ENCODE measurements at regions not wholly inside any gene's neighbourhood (a gene's known extent, or its start where the extent isn't known, plus 50 kb on each side); places are given as distances from the start of the nearest gene placed in this dataset.

DNA sequence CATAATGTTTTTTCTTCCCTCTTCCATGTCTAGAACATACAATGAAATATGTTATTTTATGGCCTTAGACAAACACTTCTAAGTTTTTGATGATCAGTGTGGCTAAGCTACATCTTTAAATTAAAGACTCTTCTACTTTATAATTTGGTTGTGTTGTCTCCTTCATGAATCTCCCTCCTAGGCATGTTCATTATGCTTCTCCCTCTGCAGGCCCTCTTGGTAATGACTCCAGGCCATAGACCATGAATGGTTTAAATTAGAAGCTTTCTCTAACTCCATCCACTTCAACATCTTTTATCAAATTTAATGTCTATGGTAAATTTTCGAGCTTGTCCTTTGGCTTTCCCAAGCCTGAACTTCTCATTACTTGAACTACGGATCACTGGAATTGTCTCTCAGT, 342.7 kb upstream of the ADAMTS16 start:
- no peak overlapping the region for H3K27ac ChIP-seq (ENCODE audit: insufficient read depth, low read depth, low read length)
- H3K36me3 ChIP-seq (ENCODE audit: control insufficient read depth in 2 of 2, extremely low read depth in 1 of 2, insufficient read depth in 2 of 2, low read length in 2 of 2): no peaks in the 10 kb centered on the region
- FAIRE-seq: no peak
- H4K20me1 ChIP-seq (replicated peaks; ENCODE audit: control insufficient read depth, extremely low read depth, insufficient read depth, low read length): no peaks in the 10 kb centered on the region
- H3K9me1 ChIP-seq (replicated peaks; ENCODE audit: control insufficient read depth, extremely low read depth, insufficient read depth, low read length): no peaks in the 10 kb centered on the region
- no peak for TF ChIP-seq GATA2 (IDR thresholded peaks at IDR 0.05; ENCODE audit: insufficient read depth, insufficient read length, low read depth, low read length)
- TF ChIP-seq POLR2A (IDR thresholded peaks at IDR 0.05; ENCODE audit: low read depth, low read length): no peak
- no peak for TF ChIP-seq MYC (IDR thresholded peaks at IDR 0.05; ENCODE audit: low read depth, low read length)
- TF ChIP-seq, protein P1, sequence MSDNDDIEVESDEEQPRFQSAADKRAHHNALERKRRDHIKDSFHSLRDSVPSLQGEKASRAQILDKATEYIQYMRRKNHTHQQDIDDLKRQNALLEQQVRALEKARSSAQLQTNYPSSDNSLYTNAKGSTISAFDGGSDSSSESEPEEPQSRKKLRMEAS (IDR thresholded peaks at IDR 0.05; ENCODE audit: insufficient read depth, insufficient read length): no peak
- BruUV-seq (replicated peaks): no TSS peak
- H3K27me3 ChIP-seq (ENCODE audit: control insufficient read depth in 2 of 2, insufficient read depth in 2 of 2, low read length in 2 of 2): no peaks in the 10 kb centered on the region
- peaks cover 5% of the 10 kb centered on the region for H3K9me3 ChIP-seq (replicated peaks; ENCODE audit: control insufficient read depth, insufficient read depth, low read length)
- H2AFZ ChIP-seq (ENCODE audit: low read depth, low read length): no peak overlapping the region
- ChIA-PET CTCF (no interaction called here), POLR2A (no interaction called here)
- intact Hi-C loops (cut with micrococcal nuclease): no loop called here
- dilution Hi-C loops (cut with MboI; ENCODE audit: extremely low pct_ligation_motif_present, low sequenced_read_pairs): no loop called here
- no peak overlapping the region for H3K9ac ChIP-seq (replicated peaks; ENCODE audit: extremely low read depth, insufficient read depth, low read length)
- no peak for DNase-seq (ENCODE audit: low read depth, low spot score)
- H3K4me1 ChIP-seq (ENCODE audit: control insufficient read depth, extremely low read depth, insufficient read depth, low read length): no peaks in the 10 kb centered on the region
- no peaks in the 10 kb centered on the region for H3K79me2 ChIP-seq (ENCODE audit: control insufficient read depth, insufficient read depth, low read length)
- no peak overlapping the region for H3K4me2 ChIP-seq (ENCODE audit: insufficient read depth, low read length)
- H3K4me3 ChIP-seq (replicated peaks in 1 of 3; ENCODE audit: insufficient read depth in 1 of 3, low read depth in 1 of 3, low read length in 3 of 3): no peak overlapping the region

DNA sequence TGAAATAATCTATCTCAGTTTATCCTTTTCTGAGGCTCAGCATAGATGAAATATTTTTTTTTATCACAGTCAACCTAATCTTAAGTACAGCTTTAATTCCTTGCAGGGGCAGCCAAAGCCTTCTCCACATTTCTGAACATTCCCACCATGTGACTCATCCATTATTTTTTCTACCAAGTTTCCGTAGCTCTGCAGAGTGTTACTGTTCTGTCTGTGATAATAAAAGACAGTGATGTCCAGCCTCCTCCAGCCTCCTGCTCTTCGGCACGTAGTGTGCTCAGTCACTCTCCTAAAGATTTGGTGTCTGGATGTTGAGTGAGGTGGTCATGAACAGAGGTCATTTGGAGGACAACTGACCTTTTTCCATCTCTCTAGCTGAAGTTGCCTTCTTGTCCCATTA, 338.1 kb upstream of the ADAMTS16 start:
- Histone ChIP-seq H3K9me3 (replicated peaks; ENCODE audit: control insufficient read depth, insufficient read depth, low read length) (peaks cover 5% of the 10 kb centered on the region), H3K27me3 (ENCODE audit: control insufficient read depth in 2 of 2, insufficient read depth in 2 of 2, low read length in 2 of 2) (no peaks in the 10 kb centered on the region), H3K4me1 (ENCODE audit: control insufficient read depth, extremely low read depth, insufficient read depth, low read length) (no peaks in the 10 kb centered on the region), H3K4me2 (ENCODE audit: insufficient read depth, low read length) (no peak overlapping the region), H3K9me1 (replicated peaks; ENCODE audit: control insufficient read depth, extremely low read depth, insufficient read depth, low read length) (no peaks in the 10 kb centered on the region), H3K79me2 (ENCODE audit: control insufficient read depth, insufficient read depth, low read length) (no peaks in the 10 kb centered on the region), H3K4me3 (replicated peaks in 1 of 3; ENCODE audit: insufficient read depth in 1 of 3, low read depth in 1 of 3, low read length in 3 of 3) (no peak overlapping the region), H3K27ac (ENCODE audit: insufficient read depth, low read depth, low read length) (no peak overlapping the region), H3K9ac (replicated peaks; ENCODE audit: extremely low read depth, insufficient read depth, low read length) (no peak overlapping the region), H3K36me3 (ENCODE audit: control insufficient read depth in 2 of 2, extremely low read depth in 1 of 2, insufficient read depth in 2 of 2, low read length in 2 of 2) (no peaks in the 10 kb centered on the region), H2AFZ (ENCODE audit: low read depth, low read length) (no peak overlapping the region), H4K20me1 (replicated peaks; ENCODE audit: control insufficient read depth, extremely low read depth, insufficient read depth, low read length) (no peaks in the 10 kb centered on the region)
- ChIA-PET CTCF (no interaction called here), POLR2A (no interaction called here)
- dilution Hi-C loops (cut with MboI; ENCODE audit: extremely low pct_ligation_motif_present, low sequenced_read_pairs): no loop called here
- intact Hi-C loops (cut with micrococcal nuclease): no loop called here
- no TSS peak for BruUV-seq (replicated peaks)
- no peak for FAIRE-seq
- TF ChIP-seq, protein P1 (IDR thresholded peaks at IDR 0.05; ENCODE audit: insufficient read depth, insufficient read length): no peak
- no peak for TF ChIP-seq POLR2AphosphoS5 (IDR thresholded peaks at IDR 0.05; ENCODE audit: insufficient read depth, low read depth, low read length)
- TF ChIP-seq MYC (IDR thresholded peaks at IDR 0.05; ENCODE audit: low read depth, low read length): no peak
- TF ChIP-seq JUN (IDR thresholded peaks at IDR 0.05; ENCODE audit: borderline replicate concordance, insufficient read depth, insufficient read length, low read depth): no peak
- TF ChIP-seq FOS (IDR thresholded peaks at IDR 0.05; ENCODE audit: borderline replicate concordance, insufficient read depth, low read length): no peak
- no peak for TF ChIP-seq POLR2A (IDR thresholded peaks at IDR 0.05; ENCODE audit: low read depth, low read length)
- TF ChIP-seq EZH2 (IDR thresholded peaks at IDR 0.05; ENCODE audit: borderline replicate concordance, low read depth, low read length, severe bottlenecking): no peak
- TF ChIP-seq, protein P2, sequence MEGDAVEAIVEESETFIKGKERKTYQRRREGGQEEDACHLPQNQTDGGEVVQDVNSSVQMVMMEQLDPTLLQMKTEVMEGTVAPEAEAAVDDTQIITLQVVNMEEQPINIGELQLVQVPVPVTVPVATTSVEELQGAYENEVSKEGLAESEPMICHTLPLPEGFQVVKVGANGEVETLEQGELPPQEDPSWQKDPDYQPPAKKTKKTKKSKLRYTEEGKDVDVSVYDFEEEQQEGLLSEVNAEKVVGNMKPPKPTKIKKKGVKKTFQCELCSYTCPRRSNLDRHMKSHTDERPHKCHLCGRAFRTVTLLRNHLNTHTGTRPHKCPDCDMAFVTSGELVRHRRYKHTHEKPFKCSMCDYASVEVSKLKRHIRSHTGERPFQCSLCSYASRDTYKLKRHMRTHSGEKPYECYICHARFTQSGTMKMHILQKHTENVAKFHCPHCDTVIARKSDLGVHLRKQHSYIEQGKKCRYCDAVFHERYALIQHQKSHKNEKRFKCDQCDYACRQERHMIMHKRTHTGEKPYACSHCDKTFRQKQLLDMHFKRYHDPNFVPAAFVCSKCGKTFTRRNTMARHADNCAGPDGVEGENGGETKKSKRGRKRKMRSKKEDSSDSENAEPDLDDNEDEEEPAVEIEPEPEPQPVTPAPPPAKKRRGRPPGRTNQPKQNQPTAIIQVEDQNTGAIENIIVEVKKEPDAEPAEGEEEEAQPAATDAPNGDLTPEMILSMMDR (IDR thresholded peaks at IDR 0.05; ENCODE audit: extremely low read depth in 1 of 2, insufficient read depth in 1 of 2, low read depth in 1 of 2, low read length in 2 of 2): no peak
- no peak for DNase-seq (ENCODE audit: low read depth, low spot score)
